GM10248 (cell line): ENCODE measurements at regions not wholly inside any gene's neighbourhood (a gene's known extent, or its start where the extent isn't known, plus 50 kb on each side); places are given as distances from the start of the nearest gene placed in this dataset.

Experiments
- CTCF ChIA-PET: fragments of 300-600 bp; sonication (Branson Sonifier 250); formaldehyde crosslinking; extraction: SDS; loops from one replicate; lab custom pipeline; 2021; ENCODE audit warnings: antibody characterized with exemption; lab: Yijun Ruan, JAX
- POLR2A ChIA-PET: fragments of 350-650 bp; sonication (Branson Sonifier 250); formaldehyde crosslinking; extraction: SDS; loops from one replicate; lab custom pipeline; 2020; ENCODE audit warnings: antibody characterized with exemption; lab: Yijun Ruan, JAX
- DNase-seq: peaks from one replicate; pipeline ENCODE4 v3.0.0; 2012; ENCODE audit errors: extremely low spot score
- CTCF ChIP-seq: IDR thresholded peaks from 2 replicates; pipeline ENCODE4 v1.5.1; 2012; ENCODE audit warnings: mild to moderate bottlenecking, low read depth; ENCODE audit errors: extremely low read depth, missing control alignments, control extremely low read depth

GRCh38 chr1:244915736-244916135, 51.4 kb upstream of the HNRNPU start:
- POLR2A ChIA-PET: no interaction called here
- TF ChIP-seq CTCF: no peak
- no peak for DNase-seq
- CTCF ChIA-PET: interaction anchor here (1.1 kb wide), 1 partner anchor 53 kb away, joined by 3 read pairs; a partner anchor contains a TSS

GRCh38 chr1:244914761-244915160, 50.4 kb upstream of the HNRNPU start:
- no peak for TF ChIP-seq CTCF
- POLR2A ChIA-PET: no interaction called here
- DNase-seq: no peak
- CTCF ChIA-PET: interaction anchor here (0.9 kb wide), 1 partner anchor 9 kb away, joined by 3 read pairs; no protein-coding TSS in a partner anchor
